ENCODE measurements at regions not wholly inside any gene's neighbourhood (a gene's known extent, or its start where the extent isn't known, plus 50 kb on each side); places are given as distances from the start of the nearest gene placed in this dataset.

- no peak overlapping the region for H3K4me3 ChIP-seq (ENCODE audit: low read depth, low read length)
- TF ChIP-seq ZBTB7A (tag by site-specific recombination; IDR thresholded peaks at IDR 0.05; ENCODE audit: low read depth) (no peak), ZSCAN18 (tag by site-specific recombination; IDR thresholded peaks at IDR 0.05) (no peak), ZNF529 (tag by site-specific recombination; IDR thresholded peaks at IDR 0.05; ENCODE audit: insufficient replicate concordance) (no peak), ZSCAN16 (tag by site-specific recombination; IDR thresholded peaks at IDR 0.05) (no peak), ZNF138 (tag by site-specific recombination; IDR thresholded peaks at IDR 0.05; ENCODE audit: borderline replicate concordance) (no peak), YY1 (tag by site-specific recombination; IDR thresholded peaks at IDR 0.05) (no peak), ZXDB (tag by site-specific recombination; IDR thresholded peaks at IDR 0.05) (no peak), INSM2 (tag by site-specific recombination; IDR thresholded peaks at IDR 0.05) (no peak), ZNF692 (tag by site-specific recombination; IDR thresholded peaks at IDR 0.05) (no peak), ZNF521 (tag by site-specific recombination; IDR thresholded peaks at IDR 0.05) (no peak), SALL2 (tag by site-specific recombination; IDR thresholded peaks at IDR 0.05; ENCODE audit: borderline replicate concordance) (no peak), ZBTB8A (tag by site-specific recombination; IDR thresholded peaks at IDR 0.05) (no peak), GLIS1 (tag by site-specific recombination; IDR thresholded peaks at IDR 0.05) (no peak), KLF7 (tag by site-specific recombination; IDR thresholded peaks at IDR 0.05; ENCODE audit: borderline replicate concordance) (no peak)
- no peaks in the 10 kb centered on the region for H3K4me1 ChIP-seq (ENCODE audit: control insufficient read depth, insufficient read depth, low read length)
- H3K27ac ChIP-seq (ENCODE audit: extremely low read depth, low read depth, low read length), result no peak overlapping the region
- H3K36me3 ChIP-seq (ENCODE audit: control insufficient read depth in 2 of 2, insufficient read depth in 1 of 2, low read length in 2 of 2), result no peaks in the 10 kb centered on the region
- H3K9me3 ChIP-seq (ENCODE audit: control insufficient read depth, insufficient read depth, low read depth, low read length), result no peaks in the 10 kb centered on the region
- ChIA-PET POLR2A (no interaction called here), CTCF (interaction anchor here (0.6 to 0.8 kb wide), 2 partner anchors 354 to 1664 kb away, joined by 3 read pairs; no protein-coding TSS in a partner anchor)
These were observed 626.0 kb upstream of the ADAMTS16 start for GRCh38 chr5:4514067-4514648.

- ChIA-PET CTCF (no interaction called here), POLR2A (no interaction called here)
- no peaks in the 10 kb centered on the region for H3K9me3 ChIP-seq (ENCODE audit: control insufficient read depth, insufficient read depth, low read depth, low read length)
- no peaks in the 10 kb centered on the region for H3K4me1 ChIP-seq (ENCODE audit: control insufficient read depth, insufficient read depth, low read length)
- H3K36me3 ChIP-seq (ENCODE audit: control insufficient read depth in 2 of 2, insufficient read depth in 1 of 2, low read length in 2 of 2), result no peaks in the 10 kb centered on the region
- no peak overlapping the region for H3K27ac ChIP-seq (ENCODE audit: extremely low read depth, low read depth, low read length)
- no peak overlapping the region for H3K4me3 ChIP-seq (ENCODE audit: low read depth, low read length)
- TF ChIP-seq ZSCAN5A (tag by site-specific recombination; IDR thresholded peaks at IDR 0.05) (no peak), ZNF621 (tag by site-specific recombination; IDR thresholded peaks at IDR 0.05) (no peak), ZNF394 (tag by site-specific recombination; IDR thresholded peaks at IDR 0.05; ENCODE audit: borderline replicate concordance) (no peak), ZNF624 (tag by site-specific recombination; IDR thresholded peaks at IDR 0.05) (no peak), ZBTB26 (tag by site-specific recombination; optimal IDR thresholded peaks at IDR 0.05) (no peak), ZSCAN30 (tag by site-specific recombination; IDR thresholded peaks at IDR 0.05) (no peak), ZNF16 (tag by site-specific recombination; IDR thresholded peaks at IDR 0.05; ENCODE audit: low read depth) (no peak), ZNF610 (tag by site-specific recombination; IDR thresholded peaks at IDR 0.05; ENCODE audit: borderline replicate concordance) (no peak), ZNF26 (tag by site-specific recombination; IDR thresholded peaks at IDR 0.05) (no peak), ZBTB7A (tag by site-specific recombination; IDR thresholded peaks at IDR 0.05; ENCODE audit: low read depth) (no peak), ZNF221 (tag by site-specific recombination; IDR thresholded peaks at IDR 0.05; ENCODE audit: borderline replicate concordance) (no peak), SP3 (tag by site-specific recombination; IDR thresholded peaks at IDR 0.05) (no peak), ZBTB17 (tag by site-specific recombination; IDR thresholded peaks at IDR 0.05) (no peak)
These were observed 621.0 kb upstream of the ADAMTS16 start for GRCh38 chr5:4518903-4519672.
